GM10266 (cell line): ENCODE measurements at regions not wholly inside any gene's neighbourhood (a gene's known extent, or its start where the extent isn't known, plus 50 kb on each side); places are given as distances from the start of the nearest gene placed in this dataset.

Experiments
- DNase-seq: peaks from one replicate; pipeline ENCODE4 v3.0.0; 2012; ENCODE audit errors: extremely low spot score
- CTCF ChIP-seq: IDR thresholded peaks from 2 replicates; pipeline ENCODE4 v1.5.1; 2012; ENCODE audit warnings: mild to moderate bottlenecking, low read depth; ENCODE audit not compliant: control insufficient read depth, insufficient read depth; ENCODE audit errors: missing control alignments

- TF ChIP-seq CTCF = no peak
- DNase-seq = no peak
Measured at GRCh38 chr4:156015781-156016180, 62.1 kb upstream of the CTSO start.

- no peak for DNase-seq
- TF ChIP-seq CTCF = no peak
Measured at GRCh38 chr4:156006192-156006591, 52.5 kb upstream of the CTSO start.
